Activated CD8-positive, alpha-beta memory T cell treated with anti-CD3 and anti-CD28 coated beads, Interleukin-2, amount 10 ng/mL, durations not matched to agents 7 days and 5 days (primary cell): ENCODE measurements at regions not wholly inside any gene's neighbourhood (a gene's known extent, or its start where the extent isn't known, plus 50 kb on each side); places are given as distances from the start of the nearest gene placed in this dataset.
"Not testable (repeated sequence)": the region's sequence is repeated elsewhere in the genome, so short reads cannot be mapped to it uniquely, and the experiment has no call there.

Experiments
- ATAC-seq: fragments of 150-1000 bp; cut with Tn5 transposase; one replicate; pipeline ENCODE4 v1.10.0; 2021; ENCODE audit warnings: moderate library complexity
- CTCF ChIA-PET: fragments of 350-600 bp; sonication (Branson Sonifier 250); formaldehyde crosslinking; loops from one replicate; lab custom pipeline; 2021; ENCODE audit warnings: antibody characterized with exemption; lab: Charles Lee
- DNase-seq: peaks from one replicate; pipeline ENCODE4 v3.0.0-alpha.2; 2020
- H3K27ac Mint-ChIP-seq: one replicate; pipeline ENCODE4 v1.8.0; 2021; ENCODE audit warnings: mild to moderate bottlenecking, mixed read lengths
- H3K27me3 Mint-ChIP-seq: one replicate; pipeline ENCODE4 v1.8.0; 2021; ENCODE audit warnings: mixed read lengths
- H3K36me3 Mint-ChIP-seq: one replicate; pipeline ENCODE4 v1.8.0; 2021; ENCODE audit warnings: mild to moderate bottlenecking, mixed read lengths
- H3K4me1 Mint-ChIP-seq: one replicate; pipeline ENCODE4 v1.8.0; 2021; ENCODE audit warnings: mixed read lengths
- H3K4me3 Mint-ChIP-seq: one replicate; pipeline ENCODE4 v1.8.0; 2021; ENCODE audit warnings: mild to moderate bottlenecking, moderate library complexity, mixed read lengths
- H3K9me3 Mint-ChIP-seq: one replicate; pipeline ENCODE4 v1.8.0; 2022; ENCODE audit warnings: low read depth, mixed read lengths

DNA sequence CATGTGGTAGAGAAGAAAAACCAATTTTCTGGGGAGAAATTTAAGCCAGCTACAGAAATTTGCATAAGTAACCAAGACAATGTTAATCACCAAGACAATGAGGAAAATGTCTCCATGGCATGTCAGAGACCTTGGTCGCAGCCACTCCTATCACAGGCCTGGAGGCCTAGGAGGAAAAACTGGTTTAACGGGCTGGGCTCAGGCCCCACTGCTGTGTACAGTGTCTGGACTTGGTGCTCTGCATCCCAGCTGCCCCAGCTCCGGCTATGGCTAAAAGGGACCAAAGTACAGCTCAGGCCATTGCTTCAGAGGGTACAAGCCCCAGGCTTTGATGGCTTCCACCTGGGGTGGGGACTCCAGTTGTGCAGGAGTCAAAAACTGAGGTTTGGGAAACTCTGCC lies 1075.1 kb upstream of the CDH18 start:
- Mint-ChIP-seq H3K4me1 (no peaks in the 10 kb centered on the region), H3K27ac (no peak overlapping the region), H3K27me3 (no peaks in the 10 kb centered on the region), H3K9me3 (peaks cover 8% of the 10 kb centered on the region), H3K4me3 (no peak overlapping the region), H3K36me3 (no peaks in the 10 kb centered on the region)
- ATAC-seq (no peak), DNase-seq (no peak)
- CTCF ChIA-PET: no interaction called here

DNA sequence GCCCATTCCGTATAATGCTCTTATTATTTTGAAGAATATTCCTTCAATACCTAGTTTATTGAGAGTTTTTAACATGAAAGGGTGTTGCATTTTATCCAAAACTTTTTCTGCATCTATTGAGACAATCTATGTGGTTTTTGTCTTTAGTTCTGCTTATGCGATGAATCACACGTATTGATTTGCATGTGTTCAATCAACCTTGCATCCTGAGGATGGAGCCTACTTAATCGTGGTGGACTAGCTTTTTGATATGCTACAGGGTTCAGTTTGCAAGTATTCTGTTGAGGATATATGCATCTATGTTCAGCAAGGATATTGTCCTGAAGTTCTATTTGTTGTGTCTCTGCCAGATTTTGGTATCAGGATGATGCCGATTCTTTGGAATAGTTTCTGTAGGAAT lies 1070.3 kb upstream of the CDH18 start:
- Mint-ChIP-seq H3K4me3 (no peak overlapping the region), H3K4me1 (no peaks in the 10 kb centered on the region), H3K27me3 (no peaks in the 10 kb centered on the region), H3K36me3 (no peaks in the 10 kb centered on the region), H3K27ac (no peak overlapping the region), H3K9me3 (peaks cover 14% of the 10 kb centered on the region)
- DNase-seq (no peak), ATAC-seq (no peak)
- CTCF ChIA-PET: no interaction called here

DNA sequence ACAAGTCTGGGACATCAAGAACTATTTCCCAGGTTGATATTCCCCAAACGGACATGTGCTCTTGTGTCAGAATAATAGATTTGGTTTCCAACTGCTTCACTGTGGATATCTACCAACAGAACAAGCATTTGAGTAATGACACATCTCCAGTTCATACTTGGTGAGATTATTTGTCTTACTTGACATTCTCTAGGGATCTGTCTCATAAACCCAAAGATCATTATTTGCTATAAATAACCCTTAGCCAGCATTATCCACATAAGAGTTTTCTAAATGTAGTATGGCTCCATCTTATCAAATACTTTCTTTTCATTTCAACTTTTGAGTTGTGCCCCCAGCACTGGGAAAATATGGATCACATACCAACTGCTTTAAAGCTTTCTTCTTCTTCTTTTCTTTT lies 1063.9 kb upstream of the CDH18 start:
- Mint-ChIP-seq H3K27ac (no peak overlapping the region), H3K27me3 (no peaks in the 10 kb centered on the region), H3K4me1 (no peaks in the 10 kb centered on the region), H3K36me3 (no peaks in the 10 kb centered on the region), H3K9me3 (peaks cover 12% of the 10 kb centered on the region), H3K4me3 (no peak overlapping the region)
- CTCF ChIA-PET: no interaction called here
- no peak for ATAC-seq
- no peak for DNase-seq

DNA sequence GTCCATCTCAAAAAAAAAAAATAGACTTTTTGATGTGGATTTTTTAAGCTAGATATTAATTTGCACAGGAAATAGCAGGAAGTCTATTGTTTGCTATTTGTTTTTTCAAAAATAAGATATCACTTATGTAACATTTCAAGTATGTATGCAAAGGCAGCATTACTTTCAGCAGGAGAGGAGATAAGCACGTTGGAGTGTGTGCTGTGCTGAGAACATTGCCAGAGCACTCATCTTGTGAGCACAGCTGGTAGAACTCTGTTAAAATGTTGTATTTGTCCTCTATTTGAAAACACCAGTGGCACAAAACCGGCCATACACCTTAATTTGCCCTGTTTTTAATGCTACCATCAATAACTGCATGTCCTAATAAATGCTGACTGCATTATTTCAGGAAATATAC lies 1061.9 kb upstream of the CDH18 start:
- no peaks in the 10 kb centered on the region for H3K36me3 Mint-ChIP-seq
- DNase-seq: no peak
- no peaks in the 10 kb centered on the region for H3K27me3 Mint-ChIP-seq
- no peaks in the 10 kb centered on the region for H3K4me1 Mint-ChIP-seq
- no peak overlapping the region for H3K27ac Mint-ChIP-seq
- H3K4me3 Mint-ChIP-seq: no peak overlapping the region
- no peak for ATAC-seq
- H3K9me3 Mint-ChIP-seq: peaks cover 14% of the 10 kb centered on the region
- CTCF ChIA-PET: no interaction called here

DNA sequence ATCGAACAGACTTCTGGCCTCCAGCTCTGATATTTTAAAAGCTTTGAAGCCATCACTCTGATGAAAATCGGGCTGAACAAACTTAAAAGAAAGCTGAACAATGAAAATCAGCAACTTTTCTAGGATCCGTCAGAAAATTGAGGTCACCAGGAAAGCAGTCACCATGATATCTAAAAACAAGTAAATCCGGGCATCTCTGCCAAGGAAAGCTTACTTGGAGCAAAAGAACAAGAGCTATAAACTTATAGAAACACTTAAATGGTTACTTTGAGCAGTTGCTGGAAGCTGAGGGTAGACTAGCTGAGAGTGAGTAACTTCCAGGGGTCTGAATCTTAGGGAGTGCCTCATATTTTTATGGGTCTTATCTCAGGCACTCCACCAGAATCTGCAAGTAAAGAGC lies 1043.0 kb upstream of the CDH18 start:
- no peak for ATAC-seq
- CTCF ChIA-PET: no interaction called here

DNA sequence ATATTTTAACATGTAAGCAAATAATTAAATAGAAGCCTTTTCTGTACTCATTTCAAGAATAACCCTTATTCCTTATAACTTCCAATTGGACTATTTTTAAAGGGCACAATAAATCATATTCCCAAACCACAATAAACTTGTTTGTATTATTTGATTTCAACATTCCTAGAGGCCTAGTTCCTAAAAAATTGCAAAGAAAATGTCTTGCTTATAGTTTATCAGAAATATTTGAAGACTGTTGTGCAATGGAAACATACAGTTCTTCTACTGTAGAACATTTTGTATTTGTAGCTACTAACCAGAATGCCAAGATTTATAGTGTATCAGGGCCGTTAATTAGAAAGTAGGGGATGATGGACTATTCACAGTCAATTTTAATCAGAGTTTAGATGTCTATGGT lies 1037.0 kb upstream of the CDH18 start:
- peaks cover 8% of the 10 kb centered on the region for H3K9me3 Mint-ChIP-seq
- no peaks in the 10 kb centered on the region for H3K36me3 Mint-ChIP-seq
- CTCF ChIA-PET: no interaction called here
- no peaks in the 10 kb centered on the region for H3K27me3 Mint-ChIP-seq
- no peaks in the 10 kb centered on the region for H3K4me1 Mint-ChIP-seq
- H3K27ac Mint-ChIP-seq: no peak overlapping the region
- DNase-seq (no peak), ATAC-seq (no peak)
- H3K4me3 Mint-ChIP-seq: no peak overlapping the region

More for the DNA sequence above, 1043.0 kb upstream of the CDH18 start:
- no peak overlapping the region for H3K4me3 Mint-ChIP-seq
- no peaks in the 10 kb centered on the region for H3K36me3 Mint-ChIP-seq
- H3K27me3 Mint-ChIP-seq: no peaks in the 10 kb centered on the region
- no peak overlapping the region for H3K27ac Mint-ChIP-seq
- DNase-seq: no peak
- H3K4me1 Mint-ChIP-seq: no peaks in the 10 kb centered on the region
- H3K9me3 Mint-ChIP-seq: peaks cover 3% of the 10 kb centered on the region

DNA sequence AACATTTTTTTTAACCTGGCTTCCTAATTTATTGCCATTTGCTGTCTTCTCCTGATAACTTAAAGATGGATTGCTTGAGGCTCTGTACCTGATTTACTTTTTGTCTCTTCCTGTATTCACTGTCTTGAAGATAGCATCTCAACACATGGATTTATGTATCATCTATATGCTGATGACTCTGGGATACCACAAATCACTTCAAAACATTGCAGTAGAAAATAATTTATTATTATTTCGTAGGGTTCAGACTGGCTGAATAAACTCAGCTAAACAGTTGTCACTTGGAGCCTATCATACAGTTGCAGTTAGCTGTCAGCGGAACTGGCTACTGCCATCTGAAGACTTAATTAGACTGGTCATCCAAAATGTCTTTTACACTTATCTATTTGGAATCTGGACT lies 1025.2 kb upstream of the CDH18 start:
- Mint-ChIP-seq H3K27me3 (no peaks in the 10 kb centered on the region), H3K9me3 (peaks cover 16% of the 10 kb centered on the region), H3K36me3 (no peaks in the 10 kb centered on the region), H3K4me1 (no peaks in the 10 kb centered on the region), H3K27ac (no peak overlapping the region), H3K4me3 (no peak overlapping the region)
- CTCF ChIA-PET: no interaction called here
- ATAC-seq (no peak), DNase-seq (no peak)

DNA sequence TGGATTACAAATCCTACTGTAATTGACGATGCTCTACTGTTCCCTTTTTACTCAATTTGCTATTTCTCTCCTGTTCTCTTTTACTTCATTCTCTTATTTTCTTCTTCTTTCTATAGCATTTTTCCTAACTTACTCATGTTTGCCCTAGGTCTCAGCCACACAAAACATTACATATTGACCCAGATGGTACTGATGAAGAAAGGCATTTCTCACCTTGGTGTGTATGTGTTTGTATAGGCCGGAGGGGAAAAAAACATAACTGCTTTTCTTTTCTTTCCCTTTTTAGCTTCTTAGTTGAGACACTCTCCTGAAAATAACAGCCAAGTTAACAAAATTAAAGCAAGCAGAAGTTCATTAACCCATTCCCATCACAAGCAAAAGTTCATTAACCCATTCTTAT lies 1019.8 kb upstream of the CDH18 start:
- H3K9me3 Mint-ChIP-seq: peaks cover 3% of the 10 kb centered on the region
- H3K27me3 Mint-ChIP-seq: no peaks in the 10 kb centered on the region
- no peaks in the 10 kb centered on the region for H3K36me3 Mint-ChIP-seq
- CTCF ChIA-PET: no interaction called here
- DNase-seq (no peak), ATAC-seq (no peak)
- H3K4me3 Mint-ChIP-seq: no peak overlapping the region
- no peaks in the 10 kb centered on the region for H3K4me1 Mint-ChIP-seq
- no peak overlapping the region for H3K27ac Mint-ChIP-seq

DNA sequence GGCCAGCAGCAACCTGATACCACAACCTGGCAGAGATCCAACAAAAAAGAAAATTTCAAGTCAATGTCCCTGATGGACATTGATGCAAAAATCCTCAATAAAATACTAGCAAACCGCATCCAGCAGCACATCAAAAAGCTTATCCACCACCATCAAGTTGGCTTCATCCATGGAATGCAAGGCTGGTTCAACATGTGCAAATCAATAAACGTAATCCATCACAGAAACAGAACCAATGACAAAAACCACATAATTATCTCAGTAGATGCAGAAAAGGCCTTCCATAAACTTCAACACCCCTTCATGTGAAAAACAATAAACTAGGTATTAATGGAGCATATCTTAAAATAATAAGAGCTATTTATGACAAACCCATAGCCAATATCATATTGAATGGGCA lies 1000.9 kb upstream of the CDH18 start:
- H3K27me3 Mint-ChIP-seq, DNase-seq, H3K27ac Mint-ChIP-seq, CTCF ChIA-PET, ATAC-seq, H3K36me3 Mint-ChIP-seq, H3K4me1 Mint-ChIP-seq, H3K9me3 Mint-ChIP-seq, H3K4me3 Mint-ChIP-seq: not testable (repeated sequence)

DNA sequence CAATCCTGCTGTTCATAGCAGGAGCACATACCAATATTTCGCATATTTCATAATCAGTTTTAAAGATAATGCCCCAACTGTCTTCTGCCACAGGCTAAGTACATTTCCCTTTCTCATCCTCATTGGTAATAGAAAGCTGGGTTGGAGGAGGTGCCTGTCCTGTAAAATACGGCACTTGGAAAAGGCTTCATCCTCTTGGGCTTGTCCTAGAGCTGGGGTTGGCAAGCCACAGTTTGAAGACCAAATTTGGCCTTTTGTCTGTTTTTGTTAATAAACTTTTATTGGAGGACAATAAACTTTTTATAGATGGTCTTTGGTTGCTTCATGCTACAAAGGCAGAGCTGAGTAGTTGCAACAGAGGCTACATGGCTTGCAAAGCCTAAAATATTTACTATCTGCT lies 997.8 kb upstream of the CDH18 start:
- CTCF ChIA-PET: no interaction called here

DNA sequence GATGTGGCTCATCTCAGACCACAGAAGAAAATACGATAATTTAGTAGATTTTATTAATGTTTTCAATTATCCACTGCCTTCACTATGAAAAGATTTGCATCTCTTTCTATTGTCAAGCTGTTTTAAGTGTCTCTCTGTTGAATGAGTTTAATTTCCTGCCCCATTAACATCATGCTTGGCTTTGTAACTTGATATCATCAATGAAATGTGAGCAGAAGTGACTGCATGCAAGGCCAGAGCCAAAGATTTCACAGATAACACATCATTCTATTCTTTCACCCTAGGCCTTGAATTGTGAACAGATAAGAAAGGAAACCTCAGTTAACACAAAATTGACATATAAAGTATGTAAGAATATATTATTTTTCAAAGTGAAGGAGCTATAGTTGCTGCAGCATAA lies 986.4 kb upstream of the CDH18 start:
- Mint-ChIP-seq H3K27me3 (no peaks in the 10 kb centered on the region), H3K4me3 (no peak overlapping the region), H3K36me3 (no peaks in the 10 kb centered on the region), H3K9me3 (peaks cover 1% of the 10 kb centered on the region), H3K27ac (no peak overlapping the region), H3K4me1 (no peaks in the 10 kb centered on the region)
- CTCF ChIA-PET: no interaction called here
- ATAC-seq (no peak), DNase-seq (no peak)

More for the DNA sequence above, 997.8 kb upstream of the CDH18 start:
- Mint-ChIP-seq H3K36me3 (no peaks in the 10 kb centered on the region), H3K27ac (no peak overlapping the region), H3K4me3 (no peak overlapping the region), H3K9me3 (peaks cover 14% of the 10 kb centered on the region), H3K4me1 (no peaks in the 10 kb centered on the region), H3K27me3 (no peaks in the 10 kb centered on the region)
- DNase-seq (no peak), ATAC-seq (no peak)

DNA sequence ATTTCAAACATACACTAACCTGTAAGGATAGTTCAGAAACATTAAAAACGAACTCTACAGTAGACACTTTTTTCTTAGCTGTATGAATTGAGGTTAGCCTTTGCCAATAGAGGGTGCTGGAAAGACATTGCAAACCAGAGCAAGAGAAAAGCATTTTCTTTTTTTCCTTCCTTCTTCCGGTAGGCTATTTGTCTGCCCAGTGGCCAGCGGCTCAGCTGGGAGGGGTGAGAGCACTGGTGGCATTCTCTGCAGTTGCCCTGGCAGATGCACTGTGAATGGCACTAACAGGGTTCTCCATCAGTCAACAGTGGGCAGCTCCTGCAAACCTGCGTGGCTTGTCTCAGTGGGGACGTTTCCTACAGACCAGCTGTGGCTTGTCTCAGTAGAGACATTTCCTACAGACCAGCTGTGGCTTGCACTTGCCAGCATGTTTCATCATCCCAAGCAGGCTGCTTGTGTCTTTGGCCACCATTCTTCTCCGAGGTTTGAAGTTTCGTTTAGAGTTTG lies 984.5 kb upstream of the CDH18 start:
- Mint-ChIP-seq H3K9me3 (peaks cover 1% of the 10 kb centered on the region), H3K27ac (no peak overlapping the region), H3K36me3 (no peaks in the 10 kb centered on the region), H3K27me3 (no peaks in the 10 kb centered on the region), H3K4me3 (no peak overlapping the region), H3K4me1 (no peaks in the 10 kb centered on the region)
- ATAC-seq: no peak
- CTCF ChIA-PET: no interaction called here
- no peak for DNase-seq

DNA sequence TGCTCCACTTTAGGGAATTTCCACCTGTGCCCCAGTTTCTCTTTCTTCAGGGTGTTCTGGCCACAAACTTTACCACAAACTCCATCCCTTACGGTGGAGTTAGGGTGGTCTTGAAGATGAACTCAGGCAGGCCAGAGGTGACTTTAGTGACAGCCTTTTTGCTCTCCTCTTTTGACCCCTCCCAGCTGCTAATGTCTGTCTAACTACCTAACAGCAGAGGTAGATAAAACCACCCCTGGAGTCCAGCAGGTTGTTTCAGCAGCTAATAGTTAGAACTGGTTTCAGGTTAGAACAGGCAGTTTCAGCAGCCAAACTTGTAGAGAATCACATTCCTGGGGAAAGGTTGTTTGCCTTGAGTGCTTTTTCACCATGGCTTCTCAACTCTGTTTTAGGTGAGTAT lies 971.3 kb upstream of the CDH18 start:
- no peaks in the 10 kb centered on the region for H3K27me3 Mint-ChIP-seq
- ATAC-seq: no peak
- no peaks in the 10 kb centered on the region for H3K4me1 Mint-ChIP-seq
- no peak overlapping the region for H3K27ac Mint-ChIP-seq
- H3K9me3 Mint-ChIP-seq: peaks cover 11% of the 10 kb centered on the region
- DNase-seq: no peak
- CTCF ChIA-PET: no interaction called here
- no peaks in the 10 kb centered on the region for H3K36me3 Mint-ChIP-seq
- no peak overlapping the region for H3K4me3 Mint-ChIP-seq

DNA sequence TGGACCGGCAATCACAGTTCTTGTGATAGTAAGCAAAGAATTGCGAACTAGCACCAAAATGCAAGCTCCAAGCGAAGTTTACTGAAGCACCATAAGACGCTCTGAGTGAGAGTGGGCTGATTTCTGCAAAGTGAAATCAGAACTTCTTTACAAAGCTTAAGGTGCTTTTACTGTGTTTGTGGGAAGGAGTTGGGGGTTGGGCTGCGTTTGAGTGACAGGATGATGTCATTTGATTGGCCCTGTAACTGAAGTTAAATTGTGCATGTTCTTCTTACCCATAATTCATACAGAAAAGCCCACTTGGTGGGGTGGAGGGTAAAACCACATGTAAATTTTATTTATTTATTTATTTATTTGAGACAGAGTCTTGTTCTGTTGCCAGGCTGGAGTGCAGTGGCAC lies 970.6 kb upstream of the CDH18 start:
- ATAC-seq (no peak), DNase-seq (no peak)
- Mint-ChIP-seq H3K27ac (no peak overlapping the region), H3K27me3 (no peaks in the 10 kb centered on the region), H3K9me3 (peaks cover 9% of the 10 kb centered on the region), H3K4me1 (no peaks in the 10 kb centered on the region), H3K36me3 (no peaks in the 10 kb centered on the region), H3K4me3 (no peak overlapping the region)
- CTCF ChIA-PET: no interaction called here

DNA sequence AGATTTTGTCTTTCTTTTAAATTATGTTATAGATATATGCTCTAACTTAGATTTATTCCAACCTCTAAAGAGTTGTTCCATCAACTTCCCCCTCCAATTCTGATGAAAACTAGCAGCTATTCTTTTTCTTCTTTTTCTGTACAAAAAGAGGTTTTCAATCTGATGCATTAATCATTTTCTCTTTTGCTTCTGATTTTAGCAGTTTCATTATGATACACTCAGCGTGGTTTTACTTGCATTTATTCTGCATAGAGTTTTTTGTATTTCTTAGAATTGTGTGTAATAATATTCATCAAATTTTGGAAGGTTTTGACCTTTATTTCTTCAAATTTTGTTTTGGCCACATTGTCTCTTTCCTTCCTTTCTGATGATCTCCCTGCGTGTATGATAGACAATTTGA lies 968.1 kb upstream of the CDH18 start:
- Mint-ChIP-seq H3K27ac (no peak overlapping the region), H3K4me1 (no peaks in the 10 kb centered on the region), H3K27me3 (no peaks in the 10 kb centered on the region), H3K36me3 (no peaks in the 10 kb centered on the region), H3K4me3 (no peak overlapping the region), H3K9me3 (peaks cover 5% of the 10 kb centered on the region)
- no peak for ATAC-seq
- CTCF ChIA-PET: no interaction called here
- no peak for DNase-seq
